Hepatocyte (in vitro differentiated cells): ENCODE measurements at regions not wholly inside any gene's neighbourhood (a gene's known extent, or its start where the extent isn't known, plus 50 kb on each side); places are given as distances from the start of the nearest gene placed in this dataset.

Experiments
- DNase-seq: peaks from one replicate; pipeline ENCODE4 v3.0.0-alpha.2; 2016; ENCODE audit warnings: low spot score
- H2AFZ ChIP-seq: fragments of 200-600 bp; sonication (generic); 2 replicates; pipeline ENCODE4 v1.6.0; 2016; ENCODE audit warnings: antibody characterized with exemption, mild to moderate bottlenecking
- H3K27ac ChIP-seq: fragments of 200-600 bp; sonication (generic); 2 replicates; pipeline ENCODE4 v1.5.1; 2016; ENCODE audit warnings: mild to moderate bottlenecking
- H3K27me3 ChIP-seq: fragments of 200-600 bp; sonication (generic); 2 replicates; pipeline ENCODE4 v1.6.1; 2016
- H3K36me3 ChIP-seq: fragments of 200-600 bp; sonication (generic); replicated peaks from 2 replicates; pipeline ENCODE4 v1.5.1; 2016; ENCODE audit warnings: low read depth; ENCODE audit not compliant: insufficient read depth
- H3K4me1 ChIP-seq: fragments of 200-600 bp; sonication (generic); 2 replicates; pipeline ENCODE4 v1.5.1; 2016; ENCODE audit warnings: mild to moderate bottlenecking, moderate library complexity; ENCODE audit not compliant: insufficient read depth
- H3K4me2 ChIP-seq: fragments of 200-600 bp; sonication (generic); 2 replicates; pipeline ENCODE4 v1.6.0; 2016
- H3K4me3 ChIP-seq: fragments of 200-600 bp; sonication (generic); 2 replicates; pipeline ENCODE4 v1.5.1; 2016; ENCODE audit warnings: mild to moderate bottlenecking
- H3K79me2 ChIP-seq: fragments of 200-600 bp; sonication (generic); 2 replicates; pipeline ENCODE4 v1.6.0; 2017; ENCODE audit warnings: mild to moderate bottlenecking
- H3K9me2 ChIP-seq: fragments of 200-600 bp; sonication (generic); replicated peaks from 2 replicates; pipeline ENCODE4 v1.6.0; 2017; ENCODE audit warnings: mild to moderate bottlenecking; ENCODE audit not compliant: insufficient read depth
- H3K9me3 ChIP-seq: fragments of 200-600 bp; sonication (generic); 2 replicates; pipeline ENCODE4 v1.5.1; 2016; ENCODE audit warnings: low read depth, mild to moderate bottlenecking
- H4K20me1 ChIP-seq: fragments of 200-600 bp; sonication (generic); 2 replicates; pipeline ENCODE4 v1.6.0; 2016; ENCODE audit warnings: mild to moderate bottlenecking; ENCODE audit not compliant: insufficient read depth, poor library complexity, severe bottlenecking
- CTCF ChIP-seq: fragments of 200-600 bp; sonication (generic); IDR thresholded peaks from 2 replicates; pipeline ENCODE4 v1.5.1; 2016; ENCODE audit warnings: antibody characterized with exemption, mild to moderate bottlenecking; ENCODE audit not compliant: poor library complexity
- EZH2 ChIP-seq: fragments of 200-600 bp; sonication (generic); IDR thresholded peaks from 2 replicates; pipeline ENCODE4 v1.6.1; 2016; ENCODE audit warnings: antibody characterized with exemption, mild to moderate bottlenecking, borderline replicate concordance
- EZH2phosphoT487 ChIP-seq: fragments of 200-600 bp; sonication (generic); IDR thresholded peaks from one replicate; pipeline ENCODE4 v1.6.1; 2018; ENCODE audit warnings: antibody characterized with exemption, mild to moderate bottlenecking, low read depth, moderate library complexity; ENCODE audit not compliant: unreplicated experiment, severe bottlenecking
- WGBS: methylation state at CpG from one replicate; pipeline ENCODE4 v1.1.6; 2016; ENCODE audit warnings: low lambda C conversion rate; ENCODE audit errors: missing lambda C conversion rate; 5-methylcytosine and 5-hydroxymethylcytosine counted together

GRCh38 chr4:119870856-119871255, 195.8 kb downstream of the MAD2L1 start:
- Histone ChIP-seq H3K4me3 (no peak overlapping the region), H4K20me1 (no peaks in the 10 kb centered on the region), H3K4me2 (no peak overlapping the region), H3K9me3 (no peaks in the 10 kb centered on the region), H3K27me3 (no peaks in the 10 kb centered on the region), H3K27ac (no peak overlapping the region), H3K9me2 (no peaks in the 10 kb centered on the region), H3K79me2 (no peaks in the 10 kb centered on the region), H3K4me1 (no peaks in the 10 kb centered on the region), H2AFZ (no peak overlapping the region), H3K36me3 (no peaks in the 10 kb centered on the region)
- 91% methylated on average over 1 of the region's 1 CpG for WGBS
- no peak for DNase-seq
- TF ChIP-seq CTCF: no peak
- no peak for TF ChIP-seq EZH2phosphoT487
- no peak for TF ChIP-seq EZH2

GRCh38 chr4:119865789-119866188, 200.9 kb downstream of the MAD2L1 start:
- Histone ChIP-seq H3K9me3 (no peaks in the 10 kb centered on the region), H3K27ac (no peak overlapping the region), H3K36me3 (no peaks in the 10 kb centered on the region), H3K4me2 (no peak overlapping the region), H2AFZ (no peak overlapping the region), H4K20me1 (no peaks in the 10 kb centered on the region), H3K4me1 (no peaks in the 10 kb centered on the region), H3K4me3 (no peak overlapping the region), H3K9me2 (no peaks in the 10 kb centered on the region), H3K27me3 (no peaks in the 10 kb centered on the region), H3K79me2 (no peaks in the 10 kb centered on the region)
- no peak for TF ChIP-seq CTCF
- no peak for TF ChIP-seq EZH2
- no peak for TF ChIP-seq EZH2phosphoT487
- no peak for DNase-seq

- no peaks in the 10 kb centered on the region for H3K36me3 ChIP-seq
- H3K79me2 ChIP-seq: no peaks in the 10 kb centered on the region
- H3K9me3 ChIP-seq: no peaks in the 10 kb centered on the region
- TF ChIP-seq EZH2phosphoT487: no peak
- TF ChIP-seq CTCF: no peak
- no peak for TF ChIP-seq EZH2
- no peaks in the 10 kb centered on the region for H3K4me1 ChIP-seq
- no peaks in the 10 kb centered on the region for H4K20me1 ChIP-seq
- H3K4me2 ChIP-seq: no peak overlapping the region
- no peaks in the 10 kb centered on the region for H3K9me2 ChIP-seq
- no peaks in the 10 kb centered on the region for H3K27me3 ChIP-seq
- no peak overlapping the region for H2AFZ ChIP-seq
- no peak for DNase-seq
- H3K27ac ChIP-seq: no peak overlapping the region
- H3K4me3 ChIP-seq: no peak overlapping the region
These were observed 201.3 kb downstream of the MAD2L1 start for GRCh38 chr4:119865389-119865788.

- Histone ChIP-seq H2AFZ (no peak overlapping the region), H3K9me2 (no peaks in the 10 kb centered on the region), H3K27me3 (no peaks in the 10 kb centered on the region), H3K79me2 (no peaks in the 10 kb centered on the region), H3K27ac (peak overlapping the region; percentile 45), H3K9me3 (no peaks in the 10 kb centered on the region), H3K4me3 (no peak overlapping the region), H4K20me1 (no peaks in the 10 kb centered on the region), H3K4me1 (no peaks in the 10 kb centered on the region), H3K36me3 (no peaks in the 10 kb centered on the region), H3K4me2 (no peak overlapping the region)
- peak; percentile 5 for DNase-seq
- TF ChIP-seq EZH2phosphoT487: no peak
- TF ChIP-seq EZH2: no peak
- TF ChIP-seq CTCF: no peak
- 41% methylated on average over 3 of the region's 3 CpGs for WGBS
These were observed 204.9 kb downstream of the MAD2L1 start for GRCh38 chr4:119861731-119862130.
